ENCODE measurements at regions not wholly inside any gene's neighbourhood (a gene's known extent, or its start where the extent isn't known, plus 50 kb on each side); places are given as distances from the start of the nearest gene placed in this dataset.

- intact Hi-C loops (cut with DNase I), result no loop called here
These were observed 385.5 kb upstream of the ANO5 start for GRCh38 chr11:21807350-21807749.

GRCh38 chr11:21810650-21811049 is 382.2 kb upstream of the ANO5 start:
- intact Hi-C loops (cut with DNase I), result no loop called here
- no peak for DNase-seq

More at GRCh38 chr11:21807350-21807749, 385.5 kb upstream of the ANO5 start:
- DNase-seq, result no peak

GRCh38 chr11:21811572-21811971 is 381.3 kb upstream of the ANO5 start:
- DNase-seq, result no peak
- intact Hi-C loops (cut with DNase I), result no loop called here

- intact Hi-C loops (cut with DNase I), result no loop called here
- DNase-seq, result no peak
These were observed 378.7 kb upstream of the ANO5 start for GRCh38 chr11:21814169-21814568.

GRCh38 chr11:21817696-21818095 is 375.2 kb upstream of the ANO5 start:
- DNase-seq, result no peak
- intact Hi-C loops (cut with DNase I), result no loop called here

- DNase-seq, result no peak
- intact Hi-C loops (cut with DNase I), result no loop called here
These were observed 372.7 kb upstream of the ANO5 start for GRCh38 chr11:21820176-21820575.

- DNase-seq, result no peak
- intact Hi-C loops (cut with DNase I), result no loop called here
These were observed 367.8 kb upstream of the ANO5 start for GRCh38 chr11:21825127-21825526.

GRCh38 chr11:21838427-21838826 is 354.5 kb upstream of the ANO5 start:
- intact Hi-C loops (cut with DNase I), result no loop called here
- DNase-seq, result no peak

GRCh38 chr11:21839796-21840195 is 353.1 kb upstream of the ANO5 start:
- intact Hi-C loops (cut with DNase I), result no loop called here
- no peak for DNase-seq

GRCh38 chr11:21861314-21861713 is 331.6 kb upstream of the ANO5 start:
- intact Hi-C loops (cut with DNase I), result no loop called here
- no peak for DNase-seq

- intact Hi-C loops (cut with DNase I), result no loop called here
- no peak for DNase-seq
These were observed 327.3 kb upstream of the ANO5 start for GRCh38 chr11:21865541-21865940.

GRCh38 chr11:21866781-21867180 is 326.1 kb upstream of the ANO5 start:
- intact Hi-C loops (cut with DNase I), result no loop called here
- no peak for DNase-seq

GRCh38 chr11:21877151-21877550 is 315.7 kb upstream of the ANO5 start:
- DNase-seq, result no peak
- intact Hi-C loops (cut with DNase I), result no loop called here

GRCh38 chr11:21883354-21883753 is 309.5 kb upstream of the ANO5 start:
- intact Hi-C loops (cut with DNase I), result no loop called here

GRCh38 chr11:21888814-21889213 is 304.1 kb upstream of the ANO5 start:
- DNase-seq, result no peak
- intact Hi-C loops (cut with DNase I), result no loop called here

More at GRCh38 chr11:21883354-21883753, 309.5 kb upstream of the ANO5 start:
- DNase-seq, result no peak

- intact Hi-C loops (cut with DNase I), result no loop called here
These were observed 299.9 kb upstream of the ANO5 start for GRCh38 chr11:21892736-21893564.

GRCh38 chr11:21893565-21893867 is 299.4 kb upstream of the ANO5 start:
- intact Hi-C loops (cut with DNase I), result no loop called here
- no peak for DNase-seq

More at GRCh38 chr11:21892736-21893564, 299.9 kb upstream of the ANO5 start:
- no peak for DNase-seq

GRCh38 chr11:21894492-21894891 is 298.4 kb upstream of the ANO5 start:
- intact Hi-C loops (cut with DNase I), result no loop called here
- no peak for DNase-seq

- intact Hi-C loops (cut with DNase I), result no loop called here
- DNase-seq, result no peak
These were observed 297.2 kb upstream of the ANO5 start for GRCh38 chr11:21895686-21896085.

GRCh38 chr11:21896216-21896615 is 296.7 kb upstream of the ANO5 start:
- no peak for DNase-seq
- intact Hi-C loops (cut with DNase I), result no loop called here

Data from head of caudate nucleus (tissue), 42 donors.